Transverse colon (tissue), 4 donors: ENCODE measurements at regions not wholly inside any gene's neighbourhood (a gene's known extent, or its start where the extent isn't known, plus 50 kb on each side); places are given as distances from the start of the nearest gene placed in this dataset.

Experiments
- DNase-seq: peaks from one replicate; pipeline ENCODE4 v3.0.0-alpha.2; 2019
- H3K27ac ChIP-seq, 4 donors: fragments of 200-600 bp; sonication (generic); 2 replicates each; pipeline ENCODE4 v1.5.1; 2016 to 2018; ENCODE audit warnings: inconsistent platforms in 4 of 4
- H3K27me3 ChIP-seq: fragments of 200-600 bp; sonication (generic); 2 replicates; pipeline ENCODE4 v1.5.1; 2017; ENCODE audit warnings: inconsistent platforms
- H3K36me3 ChIP-seq, 4 donors: fragments of 200-600 bp; sonication (generic); 2 replicates each; pipeline ENCODE4 v1.5.1; 2017 to 2019; ENCODE audit warnings: inconsistent platforms in 4 of 4
- H3K4me1 ChIP-seq, 4 donors: fragments of 200-600 bp; sonication (generic); 2 replicates each; pipeline ENCODE4 v1.5.1; 2017 to 2020; ENCODE audit warnings: inconsistent platforms in 4 of 4
- H3K4me3 ChIP-seq, 4 donors: fragments of 200-600 bp; sonication (generic); 1 replicate in 1 of 4; 2 replicates in 3 of 4; pipeline versions ENCODE4 v1.5.1 to v1.6.1; 2017 to 2019; ENCODE audit warnings: inconsistent platforms in 4 of 4
- H3K9me3 ChIP-seq, 2 donors: fragments of 200-600 bp; sonication (generic); 2 replicates each; pipeline ENCODE4 v1.5.1; 2017 to 2019; ENCODE audit warnings: inconsistent platforms in 2 of 2
- CTCF ChIP-seq, 5 experiments: fragments of 200-600 bp in 3 of 5; fragments of 450-650 bp in 2 of 5; sonication (generic) in 3 of 5; IDR thresholded peaks; 1 replicate in 2 of 5; 2 replicates in 3 of 5; pipeline ENCODE4 v1.5.1; 2016 to 2017; ENCODE audit warnings: antibody characterized with exemption in 5 of 5, inconsistent platforms in 3 of 5, mild to moderate bottlenecking in 2 of 5, moderate library complexity in 1 of 5
- EP300 ChIP-seq: sonication (generic); formaldehyde crosslinking; IDR thresholded peaks from one replicate; pipeline ENCODE4 v1.6.1; 2017; ENCODE audit warnings: antibody characterized with exemption, low read depth
- POLR2A ChIP-seq: fragments of 450-650 bp; IDR thresholded peaks from one replicate; pipeline ENCODE4 v1.6.1; 2016; ENCODE audit warnings: antibody characterized with exemption, mild to moderate bottlenecking, moderate library complexity
- POLR2AphosphoS5 ChIP-seq, 3 donors: sonication (generic); formaldehyde crosslinking; IDR thresholded peaks; one replicate each; pipeline ENCODE4 v1.6.1; 2016; ENCODE audit warnings: antibody characterized with exemption in 3 of 3
- WGBS, 2 donors: methylation state at CpG; one replicate each; pipeline ENCODE4 v1.1.5; 2018; ENCODE audit warnings: low coverage in 1 of 2; 5-methylcytosine and 5-hydroxymethylcytosine counted together
- in situ Hi-C, 4 donors: fragments of 200-750 bp; cut with MboI; loops; one replicate each; pipeline versions ENCODE4 v1.15.0 to v1.15.1; 2017; ENCODE audit warnings: low sequenced_read_pairs in 3 of 4, low pct_ligation_motif_present in 1 of 4, low pct_unique_long_range_greater_than_20kb in 1 of 4
- intact Hi-C: fragments of 100-400 bp; cut with DNase I; formaldehyde crosslinking; loops from one replicate; pipeline ENCODE4 v1.15.1; 2023; ENCODE audit warnings: low total_unique reads

- Histone ChIP-seq H3K4me3 (no peak overlapping the region), H3K27me3 (no peaks in the 10 kb centered on the region), H3K4me1 (no peaks in the 10 kb centered on the region), H3K9me3 (no peaks in the 10 kb centered on the region), H3K27ac (no peak overlapping the region), H3K36me3 (no peaks in the 10 kb centered on the region)
- WGBS, 2 donors: 40 to 82% methylated on average over 2 to 5 of the region's 5 CpGs
- no peak for DNase-seq
- no peak for TF ChIP-seq EP300
- TF ChIP-seq CTCF (IDR thresholded peaks at IDR 0.05): no peak
- TF ChIP-seq POLR2A: no peak
- TF ChIP-seq POLR2AphosphoS5 (IDR thresholded peaks at IDR 0.05): no peak
- in situ Hi-C loops (no loop called here), intact Hi-C loops (no loop called here)
These were observed 1735.3 kb downstream of the TP53TG3F start for GRCh38 chr16:35194681-35195080.

GRCh38 chr16:35195173-35195863, 1735.9 kb downstream of the TP53TG3F start:
- Histone ChIP-seq H3K4me1 (no peaks in the 10 kb centered on the region), H3K36me3 (no peaks in the 10 kb centered on the region), H3K4me3 (no peak overlapping the region), H3K9me3 (no peaks in the 10 kb centered on the region), H3K27me3 (no peaks in the 10 kb centered on the region), H3K27ac (no peak overlapping the region)
- DNase-seq: no peak
- TF ChIP-seq CTCF (IDR thresholded peaks at IDR 0.05) (no peak), EP300 (no peak), POLR2AphosphoS5 (IDR thresholded peaks at IDR 0.05) (no peak), POLR2A (no peak)
- WGBS, 2 donors: 79 to 89% methylated on average over 5 to 29 of the region's 29 CpGs
- intact Hi-C loops (no loop called here), in situ Hi-C loops (no loop called here)

- Histone ChIP-seq H3K4me1 (no peaks in the 10 kb centered on the region), H3K27me3 (no peaks in the 10 kb centered on the region), H3K36me3 (no peaks in the 10 kb centered on the region), H3K9me3 (no peaks in the 10 kb centered on the region), H3K27ac (no peak overlapping the region), H3K4me3 (no peak overlapping the region)
- DNase-seq: no peak
- no peak for TF ChIP-seq POLR2A
- in situ Hi-C loops: no loop called here
- 60 to 88% methylated on average over 1 to 15 of the region's 15 CpGs for WGBS, 2 donors
- intact Hi-C loops: no loop called here
These were observed 1736.4 kb downstream of the TP53TG3F start for GRCh38 chr16:35195864-35196216.

- no peaks in the 10 kb centered on the region for H3K4me1 ChIP-seq
- no peaks in the 10 kb centered on the region for H3K27me3 ChIP-seq
- no peak overlapping the region for H3K27ac ChIP-seq
- in situ Hi-C loops: no loop called here
- H3K36me3 ChIP-seq: no peaks in the 10 kb centered on the region
- intact Hi-C loops: no loop called here
- DNase-seq: no peak
- H3K4me3 ChIP-seq: no peak overlapping the region
- 60 to 91% methylated on average over 1 to 21 of the region's 21 CpGs for WGBS, 2 donors
- H3K9me3 ChIP-seq: no peaks in the 10 kb centered on the region
- TF ChIP-seq CTCF (IDR thresholded peaks at IDR 0.05): no peak
- TF ChIP-seq EP300: no peak
- TF ChIP-seq POLR2AphosphoS5 (IDR thresholded peaks at IDR 0.05): no peak
- TF ChIP-seq POLR2A: no peak
These were observed 1736.9 kb downstream of the TP53TG3F start for GRCh38 chr16:35196313-35196712.

- in situ Hi-C loops (no loop called here), intact Hi-C loops (no loop called here)
- TF ChIP-seq EP300 (no peak), POLR2A (no peak), CTCF (IDR thresholded peaks at IDR 0.05) (no peak), POLR2AphosphoS5 (IDR thresholded peaks at IDR 0.05) (no peak)
- no peak for DNase-seq
- Histone ChIP-seq H3K4me1 (no peaks in the 10 kb centered on the region), H3K27ac (no peak overlapping the region), H3K9me3 (no peaks in the 10 kb centered on the region), H3K4me3 (no peak overlapping the region), H3K36me3 (no peaks in the 10 kb centered on the region), H3K27me3 (no peaks in the 10 kb centered on the region)
- WGBS, 2 donors: 77% methylated on average over 10 of the region's 10 CpGs; no CpG with 5 or more reads in 1 of the 2 donors
These were observed 1738.2 kb downstream of the TP53TG3F start for GRCh38 chr16:35197656-35198055.
